HFF-Myc (cell line): ENCODE measurements at regions not wholly inside any gene's neighbourhood (a gene's known extent, or its start where the extent isn't known, plus 50 kb on each side); places are given as distances from the start of the nearest gene placed in this dataset.

Experiments used
- DNase-seq: peaks from one replicate; pipeline ENCODE4 v3.0.0-alpha.2; 2011; ENCODE audit warnings: low read depth; ENCODE audit errors: extremely low read depth
- H3K4me3 ChIP-seq: replicated peaks from 2 replicates; pipeline ENCODE4 v1.5.1; 2011; ENCODE audit warnings: low read depth, mild to moderate bottlenecking, control low read depth, low read length
- CTCF ChIP-seq: IDR thresholded peaks from 2 replicates; pipeline ENCODE4 v1.5.1; 2012; ENCODE audit warnings: mild to moderate bottlenecking, low read depth, low read length, control low read depth; ENCODE audit errors: missing control alignments

GRCh38 chr2:183919167-183919566 lies 679.2 kb upstream of the ZNF804A start:
- DNase-seq: no peak
- H3K4me3 ChIP-seq: no peak overlapping the region
- TF ChIP-seq CTCF: no peak

GRCh38 chr2:183919926-183920325 lies 678.4 kb upstream of the ZNF804A start:
- H3K4me3 ChIP-seq: no peak overlapping the region
- DNase-seq: no peak
- TF ChIP-seq CTCF: no peak

GRCh38 chr2:183925281-183925680 lies 673.0 kb upstream of the ZNF804A start:
- no peak for TF ChIP-seq CTCF
- DNase-seq: no peak
- no peak overlapping the region for H3K4me3 ChIP-seq

- DNase-seq: no peak
- H3K4me3 ChIP-seq: no peak overlapping the region
Observed at GRCh38 chr2:183926433-183926832, 671.9 kb upstream of the ZNF804A start.

GRCh38 chr2:183927406-183928325 lies 670.7 kb upstream of the ZNF804A start:
- no peak overlapping the region for H3K4me3 ChIP-seq
- TF ChIP-seq CTCF: no peak
- DNase-seq: no peak

More at GRCh38 chr2:183926433-183926832, 671.9 kb upstream of the ZNF804A start:
- TF ChIP-seq CTCF: no peak

GRCh38 chr2:183935005-183935404 lies 663.3 kb upstream of the ZNF804A start:
- TF ChIP-seq CTCF: no peak
- DNase-seq: no peak

GRCh38 chr2:183937220-183937619 lies 661.1 kb upstream of the ZNF804A start:
- no peak for TF ChIP-seq CTCF
- H3K4me3 ChIP-seq: no peak overlapping the region
- no peak for DNase-seq

More at GRCh38 chr2:183935005-183935404, 663.3 kb upstream of the ZNF804A start:
- no peak overlapping the region for H3K4me3 ChIP-seq
